ENCODE measurements at regions not wholly inside any gene's neighbourhood (a gene's known extent, or its start where the extent isn't known, plus 50 kb on each side); places are given as distances from the start of the nearest gene placed in this dataset.

GRCh38 chr6:100155141-100155540 lies 161.1 kb upstream of the MCHR2 start:
- no peaks in the 10 kb centered on the region for H3K36me3 ChIP-seq (ENCODE audit: control insufficient read depth, insufficient read depth, low read length)
- H3K27me3 ChIP-seq (ENCODE audit: control insufficient read depth, insufficient read depth, low read length, poor library complexity, severe bottlenecking) = no peaks in the 10 kb centered on the region
- no peaks in the 10 kb centered on the region for H3K9me3 ChIP-seq (ENCODE audit: control insufficient read depth, low read length)
- H3K4me3 ChIP-seq (ENCODE audit: insufficient read depth, low read depth, low read length) = no peak overlapping the region
- 96 to 100% methylated on average over 2 of the region's 2 CpGs for WGBS, 2 experiments
- no peak overlapping the region for H3K27ac ChIP-seq (ENCODE audit: insufficient read depth, low read depth, low read length, poor library complexity, severe bottlenecking)
- H3K4me1 ChIP-seq (ENCODE audit: control insufficient read depth, insufficient read depth, low read length) = no peaks in the 10 kb centered on the region

GRCh38 chr6:100153636-100154275 lies 159.7 kb upstream of the MCHR2 start:
- Histone ChIP-seq H3K36me3 (ENCODE audit: control insufficient read depth, insufficient read depth, low read length) (no peaks in the 10 kb centered on the region), H3K9me3 (ENCODE audit: control insufficient read depth, low read length) (no peaks in the 10 kb centered on the region), H3K27ac (ENCODE audit: insufficient read depth, low read depth, low read length, poor library complexity, severe bottlenecking) (no peak overlapping the region), H3K4me3 (ENCODE audit: insufficient read depth, low read depth, low read length) (no peak overlapping the region), H3K27me3 (ENCODE audit: control insufficient read depth, insufficient read depth, low read length, poor library complexity, severe bottlenecking) (no peaks in the 10 kb centered on the region), H3K4me1 (ENCODE audit: control insufficient read depth, insufficient read depth, low read length) (no peaks in the 10 kb centered on the region)
- WGBS, 2 experiments = 96 to 98% methylated on average over 2 of the region's 2 CpGs

- Histone ChIP-seq H3K9me3 (ENCODE audit: control insufficient read depth, low read length) (no peaks in the 10 kb centered on the region), H3K4me1 (ENCODE audit: control insufficient read depth, insufficient read depth, low read length) (no peaks in the 10 kb centered on the region), H3K36me3 (ENCODE audit: control insufficient read depth, insufficient read depth, low read length) (no peaks in the 10 kb centered on the region), H3K27me3 (ENCODE audit: control insufficient read depth, insufficient read depth, low read length, poor library complexity, severe bottlenecking) (no peaks in the 10 kb centered on the region), H3K4me3 (ENCODE audit: insufficient read depth, low read depth, low read length) (no peak overlapping the region), H3K27ac (ENCODE audit: insufficient read depth, low read depth, low read length, poor library complexity, severe bottlenecking) (no peak overlapping the region)
- 100% methylated on average over 1 of the region's 1 CpG for WGBS, 2 experiments
These were observed 158.2 kb upstream of the MCHR2 start for GRCh38 chr6:100152201-100152600.

DNA sequence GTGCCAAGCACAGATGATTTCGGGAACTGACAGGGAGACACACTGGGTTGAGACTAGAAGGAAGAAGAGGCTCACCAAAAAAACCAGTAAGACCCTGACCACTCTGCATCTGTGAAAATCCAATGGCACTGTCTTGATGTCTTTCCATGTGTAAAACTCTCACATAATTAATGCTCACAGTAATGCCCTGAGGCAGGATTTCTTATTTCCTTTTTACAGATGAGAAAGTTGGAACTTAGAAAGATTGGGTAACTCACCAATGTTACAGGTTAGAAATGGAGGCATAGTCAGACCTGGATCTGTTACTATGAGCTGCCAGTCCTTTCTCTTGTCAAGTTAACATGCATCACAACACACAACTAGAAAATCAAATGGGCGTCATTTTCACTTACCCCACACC lies 151.0 kb upstream of the MCHR2 start:
- Histone ChIP-seq H3K36me3 (ENCODE audit: control insufficient read depth, insufficient read depth, low read length) (no peaks in the 10 kb centered on the region), H3K4me1 (ENCODE audit: control insufficient read depth, insufficient read depth, low read length) (no peaks in the 10 kb centered on the region), H3K27ac (ENCODE audit: insufficient read depth, low read depth, low read length, poor library complexity, severe bottlenecking) (no peak overlapping the region), H3K27me3 (ENCODE audit: control insufficient read depth, insufficient read depth, low read length, poor library complexity, severe bottlenecking) (no peaks in the 10 kb centered on the region), H3K4me3 (ENCODE audit: insufficient read depth, low read depth, low read length) (no peak overlapping the region), H3K9me3 (ENCODE audit: control insufficient read depth, low read length) (no peaks in the 10 kb centered on the region)
- 94% methylated on average over 2 of the region's 2 CpGs for WGBS, 2 experiments

DNA sequence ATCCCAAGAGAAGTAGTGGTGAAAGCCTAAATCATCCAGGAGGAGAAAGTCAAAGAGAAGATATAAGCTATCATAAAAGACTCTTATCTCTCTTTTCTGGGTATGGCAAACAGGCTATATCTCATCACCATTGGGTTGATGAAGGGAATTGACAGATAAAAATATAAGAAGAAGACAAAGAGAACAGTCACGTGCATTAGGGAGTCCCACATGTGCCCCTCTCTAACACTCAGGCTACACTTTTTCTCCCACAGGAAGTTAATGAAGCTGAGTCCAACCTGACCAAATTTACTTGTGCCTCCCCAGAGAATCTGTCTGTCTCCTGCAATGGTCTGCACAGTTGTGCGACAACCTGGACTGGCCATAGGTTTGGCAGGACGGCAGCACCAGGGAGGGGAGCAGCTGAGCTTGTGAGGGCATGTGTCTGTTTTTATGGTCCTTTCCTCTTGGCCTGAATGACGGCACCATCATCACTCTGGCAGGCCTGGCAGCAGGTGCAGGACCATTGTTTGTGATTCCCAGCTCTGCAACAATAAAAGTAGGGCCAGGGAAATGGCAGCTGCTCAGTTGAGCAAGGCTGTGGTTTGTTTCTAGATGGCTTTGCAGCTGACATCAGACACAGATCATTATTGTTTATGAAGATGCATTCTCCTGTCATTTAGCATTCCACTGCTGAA lies 144.5 kb upstream of the MCHR2 start:
- Histone ChIP-seq H3K27me3 (ENCODE audit: control insufficient read depth, insufficient read depth, low read length, poor library complexity, severe bottlenecking) (no peaks in the 10 kb centered on the region), H3K9me3 (ENCODE audit: control insufficient read depth, low read length) (no peaks in the 10 kb centered on the region), H3K4me1 (ENCODE audit: control insufficient read depth, insufficient read depth, low read length) (no peaks in the 10 kb centered on the region), H3K36me3 (ENCODE audit: control insufficient read depth, insufficient read depth, low read length) (no peaks in the 10 kb centered on the region), H3K27ac (ENCODE audit: insufficient read depth, low read depth, low read length, poor library complexity, severe bottlenecking) (no peak overlapping the region), H3K4me3 (ENCODE audit: insufficient read depth, low read depth, low read length) (no peak overlapping the region)
- 92 to 93% methylated on average over 4 of the region's 4 CpGs for WGBS, 2 experiments

DNA sequence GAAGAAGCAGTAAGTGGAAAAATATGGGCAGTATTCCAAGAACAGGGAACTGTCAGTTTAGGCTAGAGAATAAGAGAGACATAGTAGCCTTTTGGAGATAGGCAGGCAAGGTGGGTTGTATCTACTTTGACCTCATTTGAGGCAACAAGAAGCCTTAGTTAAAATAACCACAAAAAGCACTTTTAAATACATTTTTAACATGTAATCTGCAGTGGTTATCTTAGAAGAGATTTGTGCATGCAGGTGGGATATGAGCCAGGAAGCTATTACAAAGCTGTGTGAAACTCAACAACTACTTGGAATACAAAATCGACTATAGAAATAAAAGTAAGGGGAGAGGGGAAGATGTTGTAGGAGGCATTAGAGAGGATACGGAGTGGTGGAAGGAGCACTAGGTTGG lies 143.7 kb upstream of the MCHR2 start:
- Histone ChIP-seq H3K4me1 (ENCODE audit: control insufficient read depth, insufficient read depth, low read length) (no peaks in the 10 kb centered on the region), H3K9me3 (ENCODE audit: control insufficient read depth, low read length) (no peaks in the 10 kb centered on the region), H3K27me3 (ENCODE audit: control insufficient read depth, insufficient read depth, low read length, poor library complexity, severe bottlenecking) (no peaks in the 10 kb centered on the region), H3K4me3 (ENCODE audit: insufficient read depth, low read depth, low read length) (no peak overlapping the region), H3K27ac (ENCODE audit: insufficient read depth, low read depth, low read length, poor library complexity, severe bottlenecking) (no peak overlapping the region), H3K36me3 (ENCODE audit: control insufficient read depth, insufficient read depth, low read length) (no peaks in the 10 kb centered on the region)
- 93 to 95% methylated on average over 2 of the region's 2 CpGs for WGBS, 2 experiments

DNA sequence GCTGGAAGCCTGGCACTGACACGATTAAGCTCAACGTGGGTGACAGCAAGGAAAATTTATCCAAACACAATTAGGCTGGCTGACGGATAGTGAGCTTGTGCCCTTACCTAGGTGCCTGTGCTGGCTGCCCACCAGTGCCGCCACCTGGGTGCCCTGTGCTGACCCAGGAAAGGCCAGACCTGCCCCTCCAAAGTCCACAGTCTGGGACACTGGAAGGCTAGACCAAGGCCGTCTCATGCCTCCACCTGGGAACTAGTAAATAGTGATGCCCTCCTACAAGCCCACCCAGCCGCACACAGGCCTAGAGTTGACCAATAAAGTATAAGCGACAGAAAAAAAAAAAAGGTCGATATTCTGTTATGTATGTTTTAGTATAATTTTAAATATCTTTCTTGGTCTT lies 142.6 kb upstream of the MCHR2 start:
- no peaks in the 10 kb centered on the region for H3K27me3 ChIP-seq (ENCODE audit: control insufficient read depth, insufficient read depth, low read length, poor library complexity, severe bottlenecking)
- no peak overlapping the region for H3K27ac ChIP-seq (ENCODE audit: insufficient read depth, low read depth, low read length, poor library complexity, severe bottlenecking)
- 94 to 95% methylated on average over 6 to 7 of the region's 8 CpGs for WGBS, 2 experiments
- H3K9me3 ChIP-seq (ENCODE audit: control insufficient read depth, low read length) = no peaks in the 10 kb centered on the region
- no peaks in the 10 kb centered on the region for H3K4me1 ChIP-seq (ENCODE audit: control insufficient read depth, insufficient read depth, low read length)
- no peaks in the 10 kb centered on the region for H3K36me3 ChIP-seq (ENCODE audit: control insufficient read depth, insufficient read depth, low read length)
- no peak overlapping the region for H3K4me3 ChIP-seq (ENCODE audit: insufficient read depth, low read depth, low read length)

GRCh38 chr6:100135977-100136376 lies 142.0 kb upstream of the MCHR2 start:
- H3K4me1 ChIP-seq (ENCODE audit: control insufficient read depth, insufficient read depth, low read length) = no peaks in the 10 kb centered on the region
- 97% methylated on average over 21 of the region's 21 CpGs for WGBS, 2 experiments

DNA sequence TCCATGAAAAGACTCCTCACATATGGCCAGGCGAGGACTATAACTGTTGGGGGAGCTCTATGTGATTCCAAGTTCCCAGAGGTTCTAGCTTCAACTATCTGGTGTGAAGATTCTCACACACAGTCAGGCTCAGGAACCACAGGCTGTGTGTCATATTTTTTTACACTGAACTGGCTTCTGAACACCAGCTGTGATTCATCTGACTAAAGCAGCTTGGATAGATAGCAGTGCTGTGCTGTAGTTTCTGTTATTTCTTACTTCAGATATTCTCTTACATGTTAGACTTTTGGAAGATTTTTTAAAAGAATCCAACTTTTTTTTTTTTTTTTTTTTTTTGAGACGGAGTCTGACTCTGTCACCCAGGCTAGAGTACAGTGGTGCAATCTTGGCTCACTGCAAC lies 140.7 kb upstream of the MCHR2 start:
- no peaks in the 10 kb centered on the region for H3K27me3 ChIP-seq (ENCODE audit: control insufficient read depth, insufficient read depth, low read length, poor library complexity, severe bottlenecking)
- no peaks in the 10 kb centered on the region for H3K9me3 ChIP-seq (ENCODE audit: control insufficient read depth, low read length)
- no peaks in the 10 kb centered on the region for H3K4me1 ChIP-seq (ENCODE audit: control insufficient read depth, insufficient read depth, low read length)
- H3K27ac ChIP-seq (ENCODE audit: insufficient read depth, low read depth, low read length, poor library complexity, severe bottlenecking) = no peak overlapping the region
- no peak overlapping the region for H3K4me3 ChIP-seq (ENCODE audit: insufficient read depth, low read depth, low read length)
- no peaks in the 10 kb centered on the region for H3K36me3 ChIP-seq (ENCODE audit: control insufficient read depth, insufficient read depth, low read length)
- WGBS, 2 experiments = 94 to 96% methylated on average over 2 of the region's 2 CpGs

More at GRCh38 chr6:100135977-100136376, 142.0 kb upstream of the MCHR2 start:
- no peaks in the 10 kb centered on the region for H3K27me3 ChIP-seq (ENCODE audit: control insufficient read depth, insufficient read depth, low read length, poor library complexity, severe bottlenecking)
- no peaks in the 10 kb centered on the region for H3K36me3 ChIP-seq (ENCODE audit: control insufficient read depth, insufficient read depth, low read length)
- H3K27ac ChIP-seq (ENCODE audit: insufficient read depth, low read depth, low read length, poor library complexity, severe bottlenecking) = no peak overlapping the region
- no peak overlapping the region for H3K4me3 ChIP-seq (ENCODE audit: insufficient read depth, low read depth, low read length)
- H3K9me3 ChIP-seq (ENCODE audit: control insufficient read depth, low read length) = no peaks in the 10 kb centered on the region

GRCh38 chr6:100134297-100134696 lies 140.3 kb upstream of the MCHR2 start:
- no peak overlapping the region for H3K4me3 ChIP-seq (ENCODE audit: insufficient read depth, low read depth, low read length)
- H3K9me3 ChIP-seq (ENCODE audit: control insufficient read depth, low read length) = no peaks in the 10 kb centered on the region
- no peaks in the 10 kb centered on the region for H3K36me3 ChIP-seq (ENCODE audit: control insufficient read depth, insufficient read depth, low read length)
- no peaks in the 10 kb centered on the region for H3K27me3 ChIP-seq (ENCODE audit: control insufficient read depth, insufficient read depth, low read length, poor library complexity, severe bottlenecking)
- no peak overlapping the region for H3K27ac ChIP-seq (ENCODE audit: insufficient read depth, low read depth, low read length, poor library complexity, severe bottlenecking)
- WGBS, 2 experiments = 77 to 90% methylated on average over 1 to 2 of the region's 2 CpGs
- no peaks in the 10 kb centered on the region for H3K4me1 ChIP-seq (ENCODE audit: control insufficient read depth, insufficient read depth, low read length)
